CD8-positive, alpha-beta memory T cell (primary cell): ENCODE measurements at regions not wholly inside any gene's neighbourhood (a gene's known extent, or its start where the extent isn't known, plus 50 kb on each side); places are given as distances from the start of the nearest gene placed in this dataset.
"Not testable (repeated sequence)": the region's sequence is repeated elsewhere in the genome, so short reads cannot be mapped to it uniquely, and the experiment has no call there.

Source experiments
- CTCF ChIA-PET: fragments of 350-600 bp; sonication (Branson Sonifier 250); formaldehyde crosslinking; loops from one replicate; lab custom pipeline; 2021; ENCODE audit warnings: antibody characterized with exemption; lab: Charles Lee
- POLR2A ChIA-PET: fragments of 350-600 bp; sonication (Branson Sonifier 250); formaldehyde crosslinking; loops from one replicate; lab custom pipeline; 2021; ENCODE audit warnings: antibody characterized with exemption; lab: Charles Lee
- DNase-seq, 5 donors: peaks; one replicate each; pipeline versions ENCODE4 v3.0.0 to v3.0.0-alpha.2; 2020 to 2022; ENCODE audit warnings: mixed read lengths in 1 of 5
- H3K27ac ChIP-seq: one replicate; pipeline ENCODE4 v1.7.0; 2013; ENCODE audit warnings: low read depth, mild to moderate bottlenecking, low read length, moderate library complexity
- H3K27me3 ChIP-seq: 2 replicates; pipeline ENCODE4 v1.7.0; 2013; ENCODE audit warnings: low read length, mild to moderate bottlenecking; ENCODE audit not compliant: insufficient read depth, poor library complexity, severe bottlenecking
- H3K36me3 ChIP-seq: 2 replicates; pipeline ENCODE4 v1.7.0; 2013; ENCODE audit warnings: mild to moderate bottlenecking, low read length, moderate library complexity; ENCODE audit not compliant: insufficient read depth
- H3K4me1 ChIP-seq: 2 replicates; pipeline ENCODE4 v1.7.0; 2013; ENCODE audit warnings: mild to moderate bottlenecking, low read length, moderate library complexity; ENCODE audit not compliant: insufficient read depth
- H3K4me3 ChIP-seq: 2 replicates; pipeline ENCODE4 v1.7.0; 2013; ENCODE audit warnings: mild to moderate bottlenecking, low read length
- H3K9me3 ChIP-seq: 2 replicates; pipeline ENCODE4 v1.7.0; 2013; ENCODE audit warnings: mild to moderate bottlenecking, low read length
- H3K27ac Mint-ChIP-seq, 8 donors: one replicate each; pipeline ENCODE4 v1.8.0; 2020 to 2021; ENCODE audit warnings: mixed read lengths in 8 of 8, mild to moderate bottlenecking in 6 of 8, inconsistent platforms in 3 of 8, moderate library complexity in 3 of 8
- H3K27me3 Mint-ChIP-seq, 2 donors: one replicate each; pipeline ENCODE4 v1.8.0; 2020 to 2021; ENCODE audit warnings: mixed read lengths in 2 of 2, mild to moderate bottlenecking in 1 of 2, moderate library complexity in 1 of 2
- H3K36me3 Mint-ChIP-seq, 3 donors: one replicate each; pipeline ENCODE4 v1.8.0; 2020 to 2021; ENCODE audit warnings: mixed read lengths in 3 of 3, inconsistent platforms in 1 of 3, mild to moderate bottlenecking in 1 of 3
- H3K4me1 Mint-ChIP-seq, 3 donors: one replicate each; pipeline ENCODE4 v1.8.0; 2020 to 2021; ENCODE audit warnings: mixed read lengths in 3 of 3, inconsistent platforms in 1 of 3, mild to moderate bottlenecking in 1 of 3
- H3K4me3 Mint-ChIP-seq, 7 donors: one replicate each; pipeline ENCODE4 v1.8.0; 2020 to 2021; ENCODE audit warnings: mixed read lengths in 7 of 7, mild to moderate bottlenecking in 6 of 7, moderate library complexity in 4 of 7, inconsistent platforms in 2 of 7
- H3K9me3 Mint-ChIP-seq, 5 donors: one replicate each; pipeline ENCODE4 v1.8.0; 2020 to 2022; ENCODE audit warnings: mixed read lengths in 5 of 5, mild to moderate bottlenecking in 3 of 5, moderate library complexity in 2 of 5, inconsistent platforms in 1 of 5

GRCh38 chr9:89677702-89678395, 73.0 kb downstream of the GADD45G start:
- peak overlapping the region in 1 of 8 donors; percentile 58 for H3K27ac Mint-ChIP-seq
- Histone ChIP-seq H3K4me3 (no peak overlapping the region), H3K9me3 (no peaks in the 10 kb centered on the region), H3K36me3 (no peaks in the 10 kb centered on the region), H3K27ac (no peak overlapping the region), H3K4me1 (no peaks in the 10 kb centered on the region), H3K27me3 (no peaks in the 10 kb centered on the region)
- ChIA-PET POLR2A (no interaction called here), CTCF (interaction anchor here (0.9 kb wide), 1 partner anchor 17 kb away, joined by 3 read pairs; no protein-coding TSS in a partner anchor)
- H3K9me3 Mint-ChIP-seq = no peaks in the 10 kb centered on the region
- H3K27me3 Mint-ChIP-seq = no peaks in the 10 kb centered on the region
- no peak overlapping the region for H3K4me3 Mint-ChIP-seq
- no peaks in the 10 kb centered on the region for H3K36me3 Mint-ChIP-seq
- H3K4me1 Mint-ChIP-seq = no peaks in the 10 kb centered on the region
- DNase-seq = no peak

GRCh38 chr9:89678396-89679015, 73.7 kb downstream of the GADD45G start:
- no peaks in the 10 kb centered on the region for H3K27me3 ChIP-seq
- Mint-ChIP-seq H3K36me3 (no peaks in the 10 kb centered on the region), H3K4me1 (no peaks in the 10 kb centered on the region), H3K27me3 (no peaks in the 10 kb centered on the region), H3K9me3 (no peaks in the 10 kb centered on the region), H3K4me3 (no peak overlapping the region), H3K27ac (no peak overlapping the region)
- no peak overlapping the region for H3K27ac ChIP-seq
- no peak for DNase-seq
- POLR2A ChIA-PET = no interaction called here
- CTCF ChIA-PET = interaction anchor here (0.9 kb wide), 1 partner anchor 18 kb away, joined by 3 read pairs; no protein-coding TSS in a partner anchor
- H3K4me3 ChIP-seq = no peak overlapping the region
- no peaks in the 10 kb centered on the region for H3K9me3 ChIP-seq
- no peaks in the 10 kb centered on the region for H3K36me3 ChIP-seq
- H3K4me1 ChIP-seq = no peaks in the 10 kb centered on the region

- DNase-seq = no peak
- no peaks in the 10 kb centered on the region for H3K27me3 Mint-ChIP-seq
- no peak overlapping the region for H3K27ac ChIP-seq
- H3K4me3 ChIP-seq = no peak overlapping the region
- H3K9me3 Mint-ChIP-seq = no peaks in the 10 kb centered on the region
- no peaks in the 10 kb centered on the region for H3K9me3 ChIP-seq
- H3K4me3 Mint-ChIP-seq = no peak overlapping the region
- ChIA-PET POLR2A (no interaction called here), CTCF (no interaction called here)
- H3K27ac Mint-ChIP-seq = no peak overlapping the region
- H3K4me1 ChIP-seq = no peaks in the 10 kb centered on the region
- H3K27me3 ChIP-seq = no peaks in the 10 kb centered on the region
- H3K36me3 ChIP-seq = no peaks in the 10 kb centered on the region
- H3K4me1 Mint-ChIP-seq = no peaks in the 10 kb centered on the region
- no peaks in the 10 kb centered on the region for H3K36me3 Mint-ChIP-seq
Measured at GRCh38 chr9:89679016-89679415, 74.2 kb downstream of the GADD45G start.

GRCh38 chr9:89679581-89679980, 74.8 kb downstream of the GADD45G start:
- H3K27ac Mint-ChIP-seq = peak overlapping the region in 1 of 8 donors; percentile 65
- H3K27me3 Mint-ChIP-seq = no peaks in the 10 kb centered on the region
- ChIA-PET CTCF (no interaction called here), POLR2A (no interaction called here)
- Histone ChIP-seq H3K36me3 (no peaks in the 10 kb centered on the region), H3K4me1 (no peaks in the 10 kb centered on the region), H3K4me3 (no peak overlapping the region), H3K27me3 (no peaks in the 10 kb centered on the region), H3K27ac (no peak overlapping the region), H3K9me3 (no peaks in the 10 kb centered on the region)
- H3K36me3 Mint-ChIP-seq = no peaks in the 10 kb centered on the region
- H3K4me1 Mint-ChIP-seq = no peaks in the 10 kb centered on the region
- H3K4me3 Mint-ChIP-seq = no peak overlapping the region
- no peak for DNase-seq
- no peaks in the 10 kb centered on the region for H3K9me3 Mint-ChIP-seq

GRCh38 chr9:89680547-89681467, 76.0 kb downstream of the GADD45G start:
- H3K36me3 Mint-ChIP-seq = no peaks in the 10 kb centered on the region
- ChIA-PET CTCF (no interaction called here), POLR2A (no interaction called here)
- no peaks in the 10 kb centered on the region for H3K9me3 Mint-ChIP-seq
- no peak overlapping the region for H3K4me3 ChIP-seq
- H3K27me3 Mint-ChIP-seq = no peaks in the 10 kb centered on the region
- no peaks in the 10 kb centered on the region for H3K9me3 ChIP-seq
- DNase-seq = no peak
- H3K27ac ChIP-seq = no peak overlapping the region
- no peak overlapping the region for H3K4me3 Mint-ChIP-seq
- no peaks in the 10 kb centered on the region for H3K27me3 ChIP-seq
- no peaks in the 10 kb centered on the region for H3K4me1 Mint-ChIP-seq
- H3K27ac Mint-ChIP-seq = no peak overlapping the region
- H3K4me1 ChIP-seq = no peaks in the 10 kb centered on the region
- no peaks in the 10 kb centered on the region for H3K36me3 ChIP-seq

- H3K4me3 Mint-ChIP-seq, H3K4me3 ChIP-seq, H3K4me1 Mint-ChIP-seq, H3K36me3 Mint-ChIP-seq, H3K9me3 Mint-ChIP-seq, H3K9me3 ChIP-seq, H3K27ac ChIP-seq, POLR2A ChIA-PET, CTCF ChIA-PET, H3K27me3 ChIP-seq, H3K27ac Mint-ChIP-seq, H3K4me1 ChIP-seq, H3K27me3 Mint-ChIP-seq, DNase-seq, H3K36me3 ChIP-seq: not testable (repeated sequence)
Measured at GRCh38 chr9:89681468-89681859, 76.7 kb downstream of the GADD45G start.

GRCh38 chr9:89683626-89684025, 78.8 kb downstream of the GADD45G start:
- no peak overlapping the region for H3K27ac ChIP-seq
- H3K27ac Mint-ChIP-seq = no peak overlapping the region
- no peaks in the 10 kb centered on the region for H3K4me1 Mint-ChIP-seq
- no peaks in the 10 kb centered on the region for H3K4me1 ChIP-seq
- no peaks in the 10 kb centered on the region for H3K36me3 Mint-ChIP-seq
- H3K36me3 ChIP-seq = no peaks in the 10 kb centered on the region
- no peaks in the 10 kb centered on the region for H3K27me3 ChIP-seq
- no peaks in the 10 kb centered on the region for H3K9me3 ChIP-seq
- no peak overlapping the region for H3K4me3 ChIP-seq
- H3K9me3 Mint-ChIP-seq = no peaks in the 10 kb centered on the region
- H3K4me3 Mint-ChIP-seq = no peak overlapping the region
- peaks cover 0 to 1% of the 10 kb centered on the region in 2 donors for H3K27me3 Mint-ChIP-seq
- DNase-seq = no peak
- ChIA-PET POLR2A (no interaction called here), CTCF (no interaction called here)

GRCh38 chr9:89684218-89684617, 79.4 kb downstream of the GADD45G start:
- no peak for DNase-seq
- Mint-ChIP-seq H3K27me3 (peaks cover 0 to 1% of the 10 kb centered on the region in 2 donors), H3K4me1 (no peaks in the 10 kb centered on the region), H3K4me3 (no peak overlapping the region), H3K9me3 (no peaks in the 10 kb centered on the region), H3K36me3 (no peaks in the 10 kb centered on the region), H3K27ac (no peak overlapping the region)
- Histone ChIP-seq H3K27me3 (no peaks in the 10 kb centered on the region), H3K36me3 (no peaks in the 10 kb centered on the region), H3K4me1 (no peaks in the 10 kb centered on the region), H3K27ac (no peak overlapping the region), H3K4me3 (no peak overlapping the region), H3K9me3 (no peaks in the 10 kb centered on the region)
- CTCF ChIA-PET = no interaction called here
- POLR2A ChIA-PET = no interaction called here
